Peyer's patch (tissue), 4 donors: ENCODE measurements at regions not wholly inside any gene's neighbourhood (a gene's known extent, or its start where the extent isn't known, plus 50 kb on each side); places are given as distances from the start of the nearest gene placed in this dataset.

Experiments used
- POLR2A ChIP-seq, 2 donors: fragments of 450-650 bp; IDR thresholded peaks; one replicate each; pipeline ENCODE4 v1.5.1; 2017; ENCODE audit warnings: antibody characterized with exemption in 2 of 2, mild to moderate bottlenecking in 2 of 2, moderate library complexity in 2 of 2
- TF ChIP-seq, protein P1 (sequence below), 6 experiments: fragments of 450-650 bp in 4 of 6; fragments of 200-600 bp in 2 of 6; sonication (generic) in 1 of 6; IDR thresholded peaks; one replicate each; pipeline ENCODE4 v1.5.1; 2017 to 2019; ENCODE audit warnings: antibody characterized with exemption in 6 of 6, mild to moderate bottlenecking in 3 of 6, moderate library complexity in 1 of 6

DNA sequence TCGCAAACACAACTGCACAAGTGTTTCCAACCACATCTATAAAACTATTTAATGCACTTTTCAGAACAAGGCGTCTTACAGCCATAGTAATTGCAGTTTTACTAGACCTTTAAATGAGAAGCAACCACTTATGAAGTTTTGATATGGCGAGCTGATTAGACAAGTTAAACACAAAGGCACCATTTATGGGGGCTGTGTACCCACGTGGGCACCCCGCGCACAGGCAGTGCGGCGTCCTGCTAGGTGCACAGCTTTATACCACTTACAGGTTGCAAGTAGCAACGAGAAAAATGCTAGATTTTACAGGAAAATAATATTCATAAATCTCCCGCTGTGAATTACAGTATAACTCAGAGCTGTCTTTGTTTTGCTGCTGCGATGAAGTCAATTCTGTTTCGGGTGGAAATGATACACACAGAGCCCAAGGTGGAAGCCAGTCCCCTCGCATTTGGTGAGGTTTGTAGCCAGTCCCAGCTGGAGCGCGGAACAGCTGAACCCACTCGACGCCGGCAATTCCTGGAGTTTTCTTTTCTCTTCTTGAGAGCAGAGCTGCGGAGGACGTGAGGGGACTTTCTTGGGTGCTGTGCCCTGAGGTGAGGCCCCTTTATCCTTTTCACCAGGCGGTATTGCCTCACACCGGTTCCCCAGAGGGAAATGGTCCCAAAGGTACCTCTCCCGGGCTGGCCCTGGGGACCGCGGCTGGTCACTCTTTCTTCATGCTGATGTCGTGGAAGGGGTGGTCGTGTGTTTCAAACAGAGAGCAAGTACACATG, 76.7 kb downstream of the PTGR3 start:
- TF ChIP-seq, protein P1, sequence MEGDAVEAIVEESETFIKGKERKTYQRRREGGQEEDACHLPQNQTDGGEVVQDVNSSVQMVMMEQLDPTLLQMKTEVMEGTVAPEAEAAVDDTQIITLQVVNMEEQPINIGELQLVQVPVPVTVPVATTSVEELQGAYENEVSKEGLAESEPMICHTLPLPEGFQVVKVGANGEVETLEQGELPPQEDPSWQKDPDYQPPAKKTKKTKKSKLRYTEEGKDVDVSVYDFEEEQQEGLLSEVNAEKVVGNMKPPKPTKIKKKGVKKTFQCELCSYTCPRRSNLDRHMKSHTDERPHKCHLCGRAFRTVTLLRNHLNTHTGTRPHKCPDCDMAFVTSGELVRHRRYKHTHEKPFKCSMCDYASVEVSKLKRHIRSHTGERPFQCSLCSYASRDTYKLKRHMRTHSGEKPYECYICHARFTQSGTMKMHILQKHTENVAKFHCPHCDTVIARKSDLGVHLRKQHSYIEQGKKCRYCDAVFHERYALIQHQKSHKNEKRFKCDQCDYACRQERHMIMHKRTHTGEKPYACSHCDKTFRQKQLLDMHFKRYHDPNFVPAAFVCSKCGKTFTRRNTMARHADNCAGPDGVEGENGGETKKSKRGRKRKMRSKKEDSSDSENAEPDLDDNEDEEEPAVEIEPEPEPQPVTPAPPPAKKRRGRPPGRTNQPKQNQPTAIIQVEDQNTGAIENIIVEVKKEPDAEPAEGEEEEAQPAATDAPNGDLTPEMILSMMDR (IDR thresholded peaks at IDR 0.05): no peak
- TF ChIP-seq POLR2A (IDR thresholded peaks at IDR 0.05): no peak
